ENCODE measurements at regions not wholly inside any gene's neighbourhood (a gene's known extent, or its start where the extent isn't known, plus 50 kb on each side); places are given as distances from the start of the nearest gene placed in this dataset.

- TF ChIP-seq, protein P1, sequence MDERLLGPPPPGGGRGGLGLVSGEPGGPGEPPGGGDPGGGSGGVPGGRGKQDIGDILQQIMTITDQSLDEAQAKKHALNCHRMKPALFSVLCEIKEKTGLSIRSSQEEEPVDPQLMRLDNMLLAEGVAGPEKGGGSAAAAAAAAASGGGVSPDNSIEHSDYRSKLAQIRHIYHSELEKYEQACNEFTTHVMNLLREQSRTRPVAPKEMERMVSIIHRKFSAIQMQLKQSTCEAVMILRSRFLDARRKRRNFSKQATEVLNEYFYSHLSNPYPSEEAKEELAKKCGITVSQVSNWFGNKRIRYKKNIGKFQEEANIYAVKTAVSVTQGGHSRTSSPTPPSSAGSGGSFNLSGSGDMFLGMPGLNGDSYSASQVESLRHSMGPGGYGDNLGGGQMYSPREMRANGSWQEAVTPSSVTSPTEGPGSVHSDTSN (CRISPR knock-in tag; IDR thresholded peaks at IDR 0.05) = no peak
- no peak for TF ChIP-seq SNAI1 (CRISPR knock-in tag; IDR thresholded peaks at IDR 0.05; ENCODE audit: borderline replicate concordance)
- TF ChIP-seq, protein P2, sequence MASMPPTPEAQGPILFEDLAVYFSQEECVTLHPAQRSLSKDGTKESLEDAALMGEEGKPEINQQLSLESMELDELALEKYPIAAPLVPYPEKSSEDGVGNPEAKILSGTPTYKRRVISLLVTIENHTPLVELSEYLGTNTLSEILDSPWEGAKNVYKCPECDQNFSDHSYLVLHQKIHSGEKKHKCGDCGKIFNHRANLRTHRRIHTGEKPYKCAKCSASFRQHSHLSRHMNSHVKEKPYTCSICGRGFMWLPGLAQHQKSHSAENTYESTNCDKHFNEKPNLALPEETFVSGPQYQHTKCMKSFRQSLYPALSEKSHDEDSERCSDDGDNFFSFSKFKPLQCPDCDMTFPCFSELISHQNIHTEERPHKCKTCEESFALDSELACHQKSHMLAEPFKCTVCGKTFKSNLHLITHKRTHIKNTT (CRISPR knock-in tag; IDR thresholded peaks at IDR 0.05) = no peak
- TF ChIP-seq TOPORS (CRISPR knock-in tag; IDR thresholded peaks at IDR 0.05) = no peak
- TF ChIP-seq, protein P3, sequence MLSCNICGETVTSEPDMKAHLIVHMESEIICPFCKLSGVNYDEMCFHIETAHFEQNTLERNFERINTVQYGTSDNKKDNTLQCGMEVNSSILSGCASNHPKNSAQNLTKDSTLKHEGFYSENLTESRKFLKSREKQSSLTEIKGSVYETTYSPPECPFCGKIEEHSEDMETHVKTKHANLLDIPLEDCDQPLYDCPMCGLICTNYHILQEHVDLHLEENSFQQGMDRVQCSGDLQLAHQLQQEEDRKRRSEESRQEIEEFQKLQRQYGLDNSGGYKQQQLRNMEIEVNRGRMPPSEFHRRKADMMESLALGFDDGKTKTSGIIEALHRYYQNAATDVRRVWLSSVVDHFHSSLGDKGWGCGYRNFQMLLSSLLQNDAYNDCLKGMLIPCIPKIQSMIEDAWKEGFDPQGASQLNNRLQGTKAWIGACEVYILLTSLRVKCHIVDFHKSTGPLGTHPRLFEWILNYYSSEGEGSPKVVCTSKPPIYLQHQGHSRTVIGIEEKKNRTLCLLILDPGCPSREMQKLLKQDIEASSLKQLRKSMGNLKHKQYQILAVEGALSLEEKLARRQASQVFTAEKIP (CRISPR knock-in tag; IDR thresholded peaks at IDR 0.05; ENCODE audit: borderline replicate concordance) = no peak
- no peak for TF ChIP-seq TIGD3 (CRISPR knock-in tag; IDR thresholded peaks at IDR 0.05; ENCODE audit: borderline replicate concordance)
- TF ChIP-seq EZH2 (conservative IDR thresholded peaks at IDR 0.05; ENCODE audit: low read depth, low read length) = no peak
- no peak for TF ChIP-seq AGO1 (IDR thresholded peaks at IDR 0.05; ENCODE audit: low read depth, low read length, poor library complexity, severe bottlenecking)
- no peak for TF ChIP-seq ZNF607 (CRISPR knock-in tag; IDR thresholded peaks at IDR 0.05; ENCODE audit: borderline replicate concordance)
Measured at GRCh38 chrX:35392232-35392631, 405.9 kb upstream of the MAGEB16 start (continued).

Data from HepG2 (cell line).